ENCODE measurements at regions not wholly inside any gene's neighbourhood (a gene's known extent, or its start where the extent isn't known, plus 50 kb on each side); places are given as distances from the start of the nearest gene placed in this dataset.
A peak's percentile ranks its signal among the peaks of the same experiment; 100 is the strongest.

DNA sequence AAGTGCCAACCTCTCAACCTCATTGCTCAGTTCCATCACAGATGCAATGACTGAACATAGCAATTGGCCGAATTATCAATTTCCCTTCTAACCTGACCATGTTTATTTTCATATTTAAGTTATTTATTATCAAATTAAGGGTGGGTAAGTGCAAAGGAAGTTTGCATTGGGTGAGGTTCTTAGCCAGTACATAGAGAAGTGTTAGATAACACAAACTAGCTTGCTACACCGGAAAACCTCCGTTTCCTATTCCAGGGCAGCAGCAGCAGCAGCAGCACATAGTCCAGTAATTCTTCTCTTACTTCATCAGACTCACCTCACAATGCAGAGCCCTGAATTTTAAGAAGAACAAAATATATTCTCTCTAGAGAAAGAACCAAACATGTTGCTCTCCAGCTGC is 200.5 kb upstream of the OR4E1 start:
- no peak overlapping the region for H3K27ac ChIP-seq (ENCODE audit: low read depth in 1 of 2, low read length in 2 of 2)
- 53% methylated on average over 3 of the region's 3 CpGs for WGBS
- no peak overlapping the region for H3K4me3 ChIP-seq (ENCODE audit: low read depth in 1 of 3, low read length in 3 of 3)
- H3K4me1 ChIP-seq (ENCODE audit: control insufficient read depth in 4 of 4, insufficient read depth in 4 of 4, low read length in 3 of 4) = no peaks in the 10 kb centered on the region
- no peak overlapping the region for H3K9ac ChIP-seq (ENCODE audit: low read depth in 1 of 2, low read length in 2 of 2)
- H3K36me3 ChIP-seq (ENCODE audit: control insufficient read depth in 4 of 4, insufficient read depth in 3 of 4, low read depth in 1 of 4, low read length in 3 of 4) = no peaks in the 10 kb centered on the region
- no peaks in the 10 kb centered on the region for H3K9me3 ChIP-seq (ENCODE audit: control insufficient read depth in 4 of 4, low read length in 3 of 4)
- no peak for DNase-seq (ENCODE audit: low spot score)
- TF ChIP-seq FOXA2 (IDR thresholded peaks at IDR 0.05) = no peak
- TF ChIP-seq FOXA1 (IDR thresholded peaks at IDR 0.05) = no peak
- H3K27me3 ChIP-seq (ENCODE audit: control insufficient read depth in 4 of 4, insufficient read depth in 4 of 4, low read length in 3 of 4) = no peaks in the 10 kb centered on the region

DNA sequence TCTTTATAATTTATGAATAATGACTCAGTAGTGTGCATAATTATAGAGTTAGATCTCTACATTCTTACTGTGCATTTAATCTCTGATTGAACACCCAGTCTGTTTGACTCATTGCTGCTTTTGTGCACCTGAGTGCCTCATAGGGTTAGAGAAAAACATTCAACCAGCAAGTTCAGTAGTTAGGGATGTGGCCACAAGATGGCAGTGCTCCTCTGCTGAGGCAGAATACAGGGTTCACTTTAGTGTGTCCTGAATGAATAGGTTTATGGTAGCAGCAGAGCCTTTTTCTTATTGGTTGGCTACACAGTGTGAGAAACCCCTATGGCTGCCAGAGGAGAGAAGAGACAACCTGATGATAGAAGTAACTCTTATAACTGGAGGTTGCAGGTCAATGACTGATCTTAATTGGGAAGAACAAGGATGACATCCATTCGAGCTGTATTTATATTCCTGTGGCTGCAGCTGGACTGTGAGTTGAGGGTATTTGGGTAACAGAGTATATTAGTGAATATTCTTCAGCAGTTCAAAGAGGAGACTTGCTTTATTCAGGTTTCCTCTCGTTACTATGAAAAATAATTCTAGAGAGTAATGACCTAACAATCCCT is 194.9 kb upstream of the OR4E1 start:
- no peaks in the 10 kb centered on the region for H3K4me1 ChIP-seq (ENCODE audit: control insufficient read depth in 4 of 4, insufficient read depth in 4 of 4, low read length in 3 of 4)
- DNase-seq (ENCODE audit: low spot score) = peak; percentile 51
- no peak overlapping the region for H3K9ac ChIP-seq (ENCODE audit: low read depth in 1 of 2, low read length in 2 of 2)
- no peaks in the 10 kb centered on the region for H3K9me3 ChIP-seq (ENCODE audit: control insufficient read depth in 4 of 4, low read length in 3 of 4)
- TF ChIP-seq, protein P1, sequence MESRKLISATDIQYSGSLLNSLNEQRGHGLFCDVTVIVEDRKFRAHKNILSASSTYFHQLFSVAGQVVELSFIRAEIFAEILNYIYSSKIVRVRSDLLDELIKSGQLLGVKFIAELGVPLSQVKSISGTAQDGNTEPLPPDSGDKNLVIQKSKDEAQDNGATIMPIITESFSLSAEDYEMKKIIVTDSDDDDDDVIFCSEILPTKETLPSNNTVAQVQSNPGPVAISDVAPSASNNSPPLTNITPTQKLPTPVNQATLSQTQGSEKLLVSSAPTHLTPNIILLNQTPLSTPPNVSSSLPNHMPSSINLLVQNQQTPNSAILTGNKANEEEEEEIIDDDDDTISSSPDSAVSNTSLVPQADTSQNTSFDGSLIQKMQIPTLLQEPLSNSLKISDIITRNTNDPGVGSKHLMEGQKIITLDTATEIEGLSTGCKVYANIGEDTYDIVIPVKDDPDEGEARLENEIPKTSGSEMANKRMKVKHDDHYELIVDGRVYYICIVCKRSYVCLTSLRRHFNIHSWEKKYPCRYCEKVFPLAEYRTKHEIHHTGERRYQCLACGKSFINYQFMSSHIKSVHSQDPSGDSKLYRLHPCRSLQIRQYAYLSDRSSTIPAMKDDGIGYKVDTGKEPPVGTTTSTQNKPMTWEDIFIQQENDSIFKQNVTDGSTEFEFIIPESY (IDR thresholded peaks at IDR 0.05) = no peak
- TF ChIP-seq RAD21 (IDR thresholded peaks at IDR 0.05) = peak; percentile 70 to 80
- TF ChIP-seq CTCF (IDR thresholded peaks at IDR 0.05; ENCODE audit: low read depth, low read length, missing input control) = peak; percentile 58
- peaks cover 0 to 3% (median 0%) of the 10 kb centered on the region in 4 donors for H3K27me3 ChIP-seq (ENCODE audit: control insufficient read depth in 4 of 4, insufficient read depth in 4 of 4, low read length in 3 of 4)
- no peak overlapping the region for H3K27ac ChIP-seq (ENCODE audit: low read depth in 1 of 2, low read length in 2 of 2)
- 53% methylated on average over 2 of the region's 2 CpGs for WGBS
- H3K36me3 ChIP-seq (ENCODE audit: control insufficient read depth in 4 of 4, insufficient read depth in 3 of 4, low read depth in 1 of 4, low read length in 3 of 4) = no peaks in the 10 kb centered on the region
- no peak overlapping the region for H3K4me3 ChIP-seq (ENCODE audit: low read depth in 1 of 3, low read length in 3 of 3)

DNA sequence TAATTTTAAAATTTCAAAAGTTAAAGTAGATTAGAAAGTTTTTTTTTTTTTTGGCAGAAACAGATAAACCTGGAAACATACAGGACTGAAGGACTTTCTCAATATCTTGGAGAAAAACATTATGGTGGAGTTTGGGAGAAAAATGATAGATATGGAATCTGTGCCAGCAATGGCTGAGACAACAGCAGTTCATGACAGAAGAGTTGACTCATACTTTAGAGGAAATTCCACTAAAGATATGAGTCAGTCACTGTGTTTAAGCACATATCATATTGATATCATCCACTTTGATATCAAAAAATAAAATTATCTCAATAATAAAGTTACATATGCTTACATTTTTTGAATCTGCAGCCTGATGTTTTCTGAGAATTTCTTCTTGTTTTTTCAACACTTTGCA is 193.9 kb upstream of the OR4E1 start:
- H3K4me1 ChIP-seq (ENCODE audit: control insufficient read depth in 4 of 4, insufficient read depth in 4 of 4, low read length in 3 of 4) = no peaks in the 10 kb centered on the region
- no peaks in the 10 kb centered on the region for H3K36me3 ChIP-seq (ENCODE audit: control insufficient read depth in 4 of 4, insufficient read depth in 3 of 4, low read depth in 1 of 4, low read length in 3 of 4)
- no peak overlapping the region for H3K9ac ChIP-seq (ENCODE audit: low read depth in 1 of 2, low read length in 2 of 2)
- no peak for TF ChIP-seq EGR1 (IDR thresholded peaks at IDR 0.05; ENCODE audit: low read depth in 2 of 2)
- TF ChIP-seq JUND (IDR thresholded peaks at IDR 0.05) = no peak
- TF ChIP-seq RAD21 (IDR thresholded peaks at IDR 0.05) = no peak
- no peak for TF ChIP-seq NR2F2 (IDR thresholded peaks at IDR 0.05)
- TF ChIP-seq FOXA1 (IDR thresholded peaks at IDR 0.05) = no peak
- no peak for TF ChIP-seq MAX (IDR thresholded peaks at IDR 0.05)
- no peak for TF ChIP-seq YY1 (IDR thresholded peaks at IDR 0.05)
- TF ChIP-seq CTCF (IDR thresholded peaks at IDR 0.05; ENCODE audit: low read depth, low read length, missing input control) = no peak
- no peaks in the 10 kb centered on the region for H3K9me3 ChIP-seq (ENCODE audit: control insufficient read depth in 4 of 4, low read length in 3 of 4)
- peaks cover 0 to 3% (median 0%) of the 10 kb centered on the region in 4 donors for H3K27me3 ChIP-seq (ENCODE audit: control insufficient read depth in 4 of 4, insufficient read depth in 4 of 4, low read length in 3 of 4)
- no peak overlapping the region for H3K4me3 ChIP-seq (ENCODE audit: low read depth in 1 of 3, low read length in 3 of 3)
- no peak for DNase-seq (ENCODE audit: low spot score)
- no peak overlapping the region for H3K27ac ChIP-seq (ENCODE audit: low read depth in 1 of 2, low read length in 2 of 2)

Data from liver (tissue), 8 donors.